HG02884 (cell line): ENCODE measurements at regions not wholly inside any gene's neighbourhood (a gene's known extent, or its start where the extent isn't known, plus 50 kb on each side); places are given as distances from the start of the nearest gene placed in this dataset.
A peak's percentile ranks its signal among the peaks of the same experiment; 100 is the strongest.

ENCODE experiments used
- ATAC-seq: cut with Tn5 transposase; IDR thresholded peaks from one replicate; pipeline ENCODE4 v1.9.1; 2021; ENCODE audit warnings: mild to moderate bottlenecking, moderate library complexity; ENCODE audit not compliant: unreplicated experiment

DNA sequence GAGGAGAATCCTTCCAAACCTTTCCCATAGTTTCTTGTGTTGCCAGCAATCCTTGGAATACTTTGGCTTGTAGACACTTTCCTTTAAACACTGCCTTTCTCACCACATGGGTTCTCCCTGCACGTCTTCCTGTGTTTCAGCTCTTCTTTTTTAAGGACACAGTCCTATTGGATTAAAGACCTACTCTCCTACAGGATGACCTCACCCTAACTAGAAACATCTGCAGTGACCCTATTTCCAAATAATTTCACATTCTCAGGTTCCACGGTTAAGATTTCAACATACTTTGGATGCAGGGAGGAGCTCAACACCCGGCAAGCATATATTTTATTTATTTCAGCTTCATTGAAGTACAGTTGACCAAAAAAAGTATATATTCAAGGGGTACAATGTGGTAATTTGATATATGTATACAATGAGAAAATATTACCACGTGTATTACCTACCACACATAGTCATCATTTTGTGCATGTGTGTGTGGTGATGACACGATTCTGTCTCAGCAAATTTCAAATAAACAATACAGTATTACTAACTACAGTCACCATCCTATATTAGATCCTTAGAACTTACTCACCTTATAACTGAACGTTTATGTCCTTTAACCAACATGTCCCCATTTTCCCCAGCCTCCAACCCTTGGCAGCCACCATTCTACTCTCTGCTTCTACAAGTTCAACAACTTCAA lies 745.0 kb downstream of the CBLN2 start:
- ATAC-seq = no peak

DNA sequence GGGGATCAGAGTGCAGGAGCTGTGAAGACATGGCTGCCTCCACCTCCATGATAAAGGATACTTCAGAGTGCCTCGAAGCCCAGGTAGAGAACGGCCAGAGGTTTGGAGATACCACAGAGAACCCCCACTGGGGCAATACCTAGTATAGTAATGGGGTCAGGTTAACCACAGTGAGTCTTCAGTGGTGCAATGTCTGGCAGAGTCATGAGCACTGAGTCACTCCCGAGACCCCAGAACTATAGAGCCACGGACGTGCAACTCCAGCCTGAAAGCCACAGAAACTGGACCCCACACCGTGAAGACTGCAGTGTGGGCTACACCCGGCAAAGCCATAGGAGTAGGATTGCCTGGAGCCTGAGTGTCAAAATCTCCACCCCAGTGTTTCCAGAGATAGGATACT lies 746.6 kb downstream of the CBLN2 start:
- no peak for ATAC-seq

DNA sequence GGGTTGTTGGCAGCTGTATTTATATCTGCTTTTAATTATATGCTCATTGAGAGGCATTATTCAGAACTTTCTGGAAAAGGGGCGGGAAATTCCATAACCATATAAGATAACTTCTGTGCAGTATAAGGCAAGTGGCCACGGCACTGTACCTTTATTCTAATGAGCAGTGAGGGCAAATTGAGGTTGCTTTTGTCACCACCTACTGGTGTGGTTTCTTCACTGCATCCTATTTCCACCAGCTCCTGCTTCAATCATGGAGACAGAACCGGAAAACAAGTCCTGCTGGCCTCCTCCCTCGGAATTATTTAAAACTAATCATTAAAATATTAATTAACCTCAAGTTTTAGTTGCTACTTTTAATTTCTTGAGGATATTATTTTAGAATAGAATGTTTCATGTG lies 759.4 kb downstream of the CBLN2 start:
- ATAC-seq = peak; percentile 62

DNA sequence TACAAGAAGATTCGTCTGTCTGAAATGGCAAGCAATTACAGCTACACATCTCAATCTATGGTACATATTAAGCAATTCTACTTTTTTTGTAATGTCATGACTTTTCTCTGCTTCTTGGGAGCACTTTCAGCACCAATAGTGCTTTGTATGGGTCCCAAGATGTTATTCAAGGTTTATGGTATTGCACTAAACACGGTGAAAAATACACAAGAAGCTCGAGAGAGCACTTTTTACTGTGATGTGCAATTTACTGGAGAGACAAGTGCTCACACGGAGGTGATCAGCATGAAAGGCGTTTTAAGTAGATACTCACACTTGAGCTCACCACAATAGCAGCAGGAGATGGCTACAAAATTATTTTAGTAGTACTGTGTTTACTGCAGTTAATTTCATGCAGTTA lies 783.6 kb downstream of the CBLN2 start:
- no peak for ATAC-seq

DNA sequence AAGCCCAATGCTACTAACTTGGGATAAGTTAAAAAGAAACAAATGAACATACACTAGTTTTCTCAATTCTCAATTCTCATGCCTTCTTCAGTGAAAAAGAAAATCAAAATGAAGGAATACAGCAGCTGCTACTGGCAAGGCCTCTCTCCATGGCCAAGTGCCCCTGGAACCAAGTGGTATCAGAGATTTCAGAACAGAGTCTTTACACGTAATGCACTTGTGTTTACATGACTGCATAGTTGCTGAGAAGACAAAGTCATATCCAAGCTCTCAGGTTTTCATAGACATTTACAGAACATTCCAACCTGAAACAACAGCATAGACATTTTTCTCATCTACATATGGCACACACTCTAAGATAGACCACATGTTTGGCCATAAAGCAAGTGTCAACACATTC lies 789.9 kb downstream of the CBLN2 start:
- ATAC-seq = no peak

DNA sequence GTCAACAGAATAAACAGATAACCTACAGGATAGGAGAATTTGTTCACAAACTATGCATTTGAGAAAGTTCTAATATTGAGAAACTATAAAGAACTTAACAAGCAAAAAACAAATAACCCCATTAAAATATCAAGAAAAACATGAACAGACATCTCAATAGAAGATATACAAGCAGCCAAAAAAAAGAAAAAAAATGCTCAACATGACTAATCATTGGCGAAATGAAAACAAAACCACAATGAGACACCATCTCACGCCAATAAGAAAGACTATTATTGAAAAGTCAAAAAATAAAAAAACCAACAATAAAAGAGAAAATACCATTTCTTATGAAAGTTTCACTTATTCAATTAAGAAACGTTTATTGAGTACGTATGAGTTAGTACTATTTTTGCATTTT lies 800.5 kb downstream of the CBLN2 start:
- ATAC-seq = no peak

DNA sequence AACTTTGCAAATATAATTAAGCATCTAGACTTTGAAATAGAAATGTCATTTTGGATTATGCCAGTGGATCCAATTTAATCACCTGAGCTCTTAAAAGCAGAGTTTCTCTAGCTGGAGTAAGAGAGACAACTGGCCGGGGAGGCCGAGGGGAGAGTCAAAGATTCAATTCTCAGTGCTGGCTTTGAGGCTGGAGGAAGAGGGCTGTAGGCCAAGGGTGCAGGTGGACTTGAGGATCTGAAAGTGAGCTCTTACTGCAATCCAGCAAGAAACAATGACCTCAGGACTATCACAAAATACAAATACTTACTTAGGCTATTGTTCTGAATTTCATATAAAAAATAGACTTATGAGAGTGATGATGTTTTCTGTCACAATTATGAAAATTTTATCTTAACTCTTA lies 814.5 kb downstream of the CBLN2 start:
- no peak for ATAC-seq

DNA sequence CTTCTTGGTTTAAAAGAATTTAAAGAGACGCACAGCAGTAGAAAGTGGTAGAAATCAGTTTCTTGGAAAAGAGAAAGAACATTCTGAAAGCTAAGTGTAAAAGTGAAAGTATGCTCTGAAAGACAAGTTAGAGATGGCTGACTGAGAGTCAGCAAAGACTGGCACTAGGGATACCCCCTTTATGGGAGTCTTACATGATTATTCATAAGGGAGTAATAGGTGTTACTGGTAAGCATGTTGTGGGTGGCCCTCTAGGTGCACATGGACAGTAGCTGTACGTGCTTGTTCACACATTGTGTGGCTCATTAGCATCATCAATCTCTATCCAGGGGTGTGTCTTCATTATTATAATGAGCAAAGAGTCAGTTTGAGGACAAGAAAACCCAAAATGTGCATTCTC lies 816.2 kb downstream of the CBLN2 start:
- no peak for ATAC-seq

DNA sequence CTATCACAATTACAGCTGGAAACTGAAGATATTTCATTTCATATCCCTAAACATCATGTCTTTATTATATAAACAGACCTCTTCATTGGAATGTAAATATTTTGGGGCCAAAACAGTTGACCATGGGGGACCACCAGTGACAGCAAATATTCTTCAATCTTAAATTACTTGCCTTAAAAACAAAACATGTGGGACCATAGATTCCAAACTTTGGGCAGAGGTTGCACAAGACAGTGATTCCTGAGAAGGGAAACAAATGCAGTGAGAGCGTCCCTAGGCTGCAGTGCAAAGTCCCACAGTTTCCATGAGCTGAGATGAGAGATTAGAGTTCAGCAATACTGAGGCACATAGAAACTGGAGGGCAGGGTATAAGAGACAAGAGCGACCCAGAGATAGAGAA lies 818.9 kb downstream of the CBLN2 start:
- no peak for ATAC-seq

DNA sequence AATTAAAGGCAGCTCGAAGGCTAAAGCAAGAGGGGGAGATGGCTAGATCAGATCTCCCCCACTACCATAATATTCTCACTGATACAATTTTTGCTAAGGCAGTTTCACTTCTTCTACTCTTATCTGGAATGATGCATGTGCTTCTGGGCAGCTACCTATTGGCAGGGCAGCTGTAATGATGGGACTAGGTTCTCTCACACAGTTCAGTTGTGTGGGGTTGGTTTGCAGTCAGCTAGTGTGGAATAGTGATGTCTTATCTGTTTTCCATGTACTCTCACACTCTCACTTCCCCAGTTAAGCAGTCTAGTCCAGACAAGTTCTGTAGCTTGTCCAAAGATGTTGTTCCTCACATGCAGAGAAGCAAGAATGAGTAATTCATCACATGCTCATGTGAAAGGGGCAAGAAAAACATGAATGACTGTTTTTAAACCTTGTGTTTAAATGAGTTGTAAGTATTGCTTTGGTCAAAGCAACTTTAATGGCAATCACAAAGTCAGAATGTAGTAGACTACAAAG lies 836.1 kb downstream of the CBLN2 start:
- no peak for ATAC-seq

DNA sequence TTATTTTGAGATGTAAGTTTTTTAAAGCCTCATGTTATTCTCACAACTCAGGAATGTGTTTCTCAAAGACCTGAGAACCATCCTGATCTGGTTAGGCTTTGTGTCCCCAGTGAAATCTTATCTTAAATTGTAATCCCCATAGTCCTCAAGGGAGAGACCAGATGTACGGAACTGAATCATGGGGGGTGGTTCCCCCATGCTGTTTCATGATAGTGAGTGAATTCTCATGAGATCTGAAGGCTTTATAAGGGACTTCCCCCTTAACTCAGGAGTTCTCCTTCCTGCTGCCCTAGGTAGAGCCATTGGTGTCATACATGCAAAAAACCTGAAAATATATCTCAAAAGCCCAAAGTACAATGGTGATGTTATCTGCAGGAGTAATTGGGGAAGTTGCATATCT lies 836.7 kb downstream of the CBLN2 start:
- ATAC-seq = no peak

DNA sequence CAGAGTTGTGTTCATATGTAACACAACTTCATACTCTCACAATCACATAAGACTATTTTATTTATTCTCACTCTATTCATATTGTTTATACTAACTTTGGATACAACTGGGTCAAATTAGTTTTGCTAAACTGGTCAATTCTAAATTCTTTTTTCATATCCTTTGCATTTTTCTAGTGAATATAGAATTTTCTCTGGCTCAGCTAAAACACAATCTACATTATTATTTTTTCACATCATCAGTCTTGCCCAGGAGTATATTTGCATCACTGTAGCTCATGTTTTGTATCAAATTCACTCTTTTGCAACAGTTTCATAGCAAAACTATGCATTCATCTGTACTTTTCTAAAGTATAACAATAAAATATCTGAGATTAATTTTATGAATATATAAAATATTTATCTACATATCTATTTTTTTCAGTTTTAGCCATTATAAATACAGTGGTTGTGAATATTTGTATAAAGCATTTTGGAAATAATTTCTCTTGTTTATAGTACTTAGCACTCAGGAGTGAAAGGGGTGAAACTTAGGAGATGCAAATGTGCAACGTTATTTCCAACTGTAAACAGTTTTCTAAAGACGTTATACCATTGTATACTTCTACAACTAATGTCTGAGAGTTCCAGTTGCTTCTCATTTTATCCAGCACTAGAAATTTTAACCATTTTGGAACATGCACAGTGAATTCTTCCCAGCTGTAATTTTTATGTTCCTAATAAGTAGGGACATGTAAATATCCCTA lies 854.6 kb downstream of the CBLN2 start:
- ATAC-seq = no peak

DNA sequence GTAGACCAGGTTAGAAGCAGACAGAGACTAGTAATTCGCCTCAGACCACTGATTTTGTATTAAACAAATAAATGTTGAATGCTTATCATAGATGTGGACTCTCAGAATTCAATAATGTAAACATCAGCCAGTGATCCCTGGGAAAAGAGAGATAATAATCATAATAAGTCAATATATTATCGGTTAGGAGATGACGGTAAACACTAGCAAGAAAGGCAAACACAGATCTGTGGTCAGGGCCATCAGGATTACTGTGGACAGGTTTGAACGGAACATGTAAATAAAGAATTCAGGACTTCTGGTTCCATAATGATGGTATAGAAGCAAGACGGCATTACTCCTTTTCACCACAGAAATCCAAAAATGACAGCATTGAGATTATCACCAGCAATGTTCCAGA lies 861.6 kb downstream of the CBLN2 start:
- no peak for ATAC-seq

DNA sequence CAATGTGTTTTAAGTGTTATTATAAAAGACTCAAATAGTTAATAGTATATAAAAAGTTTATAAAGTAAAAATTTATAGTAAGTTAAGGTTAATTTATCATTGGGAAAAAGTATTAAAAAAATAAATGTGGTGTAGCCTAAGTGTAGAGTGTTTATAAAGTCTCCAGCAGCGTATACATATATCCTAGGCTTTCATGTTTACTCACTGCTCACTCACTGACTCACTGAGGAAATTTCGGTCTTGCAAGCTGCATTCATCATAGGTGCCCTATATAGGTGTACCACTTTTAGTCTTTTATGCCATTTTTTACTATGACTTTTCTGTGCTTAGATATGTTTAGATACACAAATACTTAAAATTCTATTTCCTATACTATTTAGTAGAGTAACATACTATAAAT lies 866.0 kb downstream of the CBLN2 start:
- no peak for ATAC-seq

DNA sequence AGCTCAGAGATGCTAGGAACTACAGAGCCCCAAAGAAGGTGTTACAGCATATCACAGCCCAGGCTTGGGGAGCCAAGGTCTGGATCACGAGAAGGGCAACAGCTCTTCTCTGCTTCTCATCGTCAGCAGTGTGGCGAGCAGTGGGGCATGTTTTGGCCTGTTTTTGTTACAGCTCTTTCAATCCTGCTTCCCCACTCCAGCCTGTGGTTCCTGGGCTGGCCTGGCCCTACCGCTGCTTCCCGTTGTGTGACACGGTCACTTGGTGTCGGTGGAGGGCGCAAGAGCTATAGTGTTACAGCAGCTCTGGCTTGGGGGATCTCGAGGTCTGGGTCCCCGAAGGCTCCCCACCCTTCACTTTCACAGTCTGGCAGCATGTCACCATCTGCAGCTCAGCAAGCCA lies 870.2 kb downstream of the CBLN2 start:
- ATAC-seq = no peak

DNA sequence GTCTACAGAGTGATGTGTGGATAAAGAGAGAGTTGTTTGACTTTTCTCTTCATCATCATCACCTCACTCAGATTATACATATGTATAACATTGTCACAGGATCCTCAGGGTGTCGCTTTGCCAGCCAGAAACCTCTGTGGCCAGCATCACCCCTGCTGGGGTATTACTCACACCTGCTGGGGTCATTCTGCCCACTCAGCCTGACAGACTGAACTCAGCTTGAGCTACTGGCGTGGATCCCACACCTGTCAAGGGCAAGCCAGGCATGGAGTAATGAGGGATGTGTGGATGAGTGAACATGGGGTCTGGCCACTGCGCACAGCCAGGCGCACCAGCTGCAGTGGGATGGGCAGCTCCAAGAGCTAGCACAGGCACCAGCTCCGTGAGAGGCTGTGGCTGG lies 870.6 kb downstream of the CBLN2 start:
- no peak for ATAC-seq

DNA sequence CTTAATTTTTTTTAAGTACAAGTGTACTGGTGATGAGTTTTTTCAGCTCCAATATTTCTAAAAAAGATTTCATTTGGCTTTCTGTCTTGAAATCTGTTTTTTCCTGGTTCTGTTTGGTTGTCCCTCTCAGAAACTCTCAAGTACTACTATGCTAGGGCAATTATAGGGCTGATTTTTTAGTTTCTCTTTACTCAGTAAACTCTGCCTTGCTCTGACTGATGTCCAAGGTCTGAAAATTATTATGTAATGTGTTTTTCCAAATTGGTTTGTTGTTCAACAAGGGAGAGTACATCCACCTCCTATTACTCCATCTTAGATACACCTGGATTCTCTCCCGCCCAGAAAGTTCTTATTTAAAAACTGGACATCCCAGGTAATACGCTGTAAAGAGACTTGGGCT lies 877.7 kb downstream of the CBLN2 start:
- ATAC-seq = no peak

DNA sequence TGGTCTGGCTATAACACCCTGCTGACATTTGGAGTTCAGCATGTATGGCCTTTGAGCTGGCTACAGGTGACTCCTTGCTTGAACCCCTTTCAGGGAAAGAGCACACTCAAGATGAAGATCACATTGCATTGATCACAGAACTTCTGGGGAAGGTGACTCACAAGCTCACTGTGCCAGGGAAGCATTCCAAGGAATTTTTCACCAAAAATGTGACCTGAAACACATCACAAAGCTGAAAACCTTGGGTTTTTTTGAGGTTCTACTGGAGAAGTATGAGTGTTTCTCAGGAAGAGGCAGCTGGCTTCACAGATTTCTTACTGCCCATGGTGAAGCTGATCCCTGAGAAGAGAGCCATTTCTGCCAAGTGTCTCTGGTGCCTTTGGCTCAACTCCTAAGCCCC lies 879.0 kb downstream of the CBLN2 start:
- ATAC-seq = no peak

DNA sequence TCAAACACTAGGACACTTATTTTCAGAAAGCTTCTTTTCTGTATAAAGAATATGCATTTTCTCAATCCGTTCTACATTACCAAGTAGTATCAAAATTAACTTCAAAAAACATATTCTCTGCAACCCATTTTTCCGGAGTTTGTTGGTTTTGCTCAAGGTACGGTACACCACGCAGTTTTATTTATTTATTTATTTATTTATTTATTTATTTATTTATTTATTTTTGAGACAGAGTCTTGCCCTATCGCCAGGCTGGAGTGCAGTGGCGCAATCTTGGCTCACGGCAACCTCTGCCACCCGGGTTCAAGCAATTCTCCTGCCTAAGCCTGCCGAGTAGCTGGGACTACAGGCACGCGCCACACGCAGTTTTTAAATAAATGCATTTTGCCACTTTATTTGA lies 900.3 kb downstream of the CBLN2 start:
- no peak for ATAC-seq

DNA sequence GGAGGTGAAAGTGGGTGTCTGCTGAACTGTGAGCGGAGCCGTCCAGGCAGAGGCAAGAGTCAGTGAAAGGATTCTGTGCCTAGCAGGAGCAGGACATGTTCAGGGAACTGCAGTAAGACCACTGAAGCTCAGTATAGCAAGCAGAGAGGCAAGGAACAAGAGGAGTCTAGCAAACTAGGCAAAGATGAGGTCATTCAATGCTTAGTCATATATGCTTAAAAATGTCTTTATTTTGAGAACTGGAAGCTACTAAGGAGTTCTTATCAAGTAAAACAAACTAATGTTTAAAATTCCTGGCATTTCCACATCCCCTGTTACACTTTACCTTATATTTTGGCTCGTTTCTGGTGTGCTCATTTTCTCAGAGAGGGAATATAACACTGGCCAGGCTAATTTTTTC lies 913.4 kb downstream of the CBLN2 start:
- no peak for ATAC-seq

DNA sequence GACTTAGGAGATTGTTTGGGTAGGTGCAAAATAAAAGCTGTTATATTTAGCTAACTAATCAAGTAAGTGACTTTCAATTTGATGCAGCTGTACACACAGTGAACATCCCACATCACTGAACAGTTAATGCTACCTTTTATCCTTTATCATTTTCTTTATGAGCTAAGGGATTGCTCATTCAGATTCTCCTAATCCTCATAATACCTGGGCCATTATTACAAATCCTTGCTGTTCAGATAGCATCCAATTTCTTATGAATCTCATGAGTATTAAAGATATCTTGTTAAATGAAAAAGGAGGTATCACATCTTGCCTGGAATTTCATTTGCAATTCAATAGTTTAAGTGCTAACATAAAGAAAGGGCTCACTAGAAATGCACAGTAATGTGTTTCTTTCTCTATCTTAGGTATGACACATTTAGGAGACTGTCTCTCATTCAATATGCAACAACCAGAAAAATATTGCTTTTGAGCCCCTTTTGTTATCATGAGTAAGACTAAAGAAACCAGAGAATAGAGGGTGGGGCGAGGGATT lies 918.5 kb downstream of the CBLN2 start:
- ATAC-seq = no peak

DNA sequence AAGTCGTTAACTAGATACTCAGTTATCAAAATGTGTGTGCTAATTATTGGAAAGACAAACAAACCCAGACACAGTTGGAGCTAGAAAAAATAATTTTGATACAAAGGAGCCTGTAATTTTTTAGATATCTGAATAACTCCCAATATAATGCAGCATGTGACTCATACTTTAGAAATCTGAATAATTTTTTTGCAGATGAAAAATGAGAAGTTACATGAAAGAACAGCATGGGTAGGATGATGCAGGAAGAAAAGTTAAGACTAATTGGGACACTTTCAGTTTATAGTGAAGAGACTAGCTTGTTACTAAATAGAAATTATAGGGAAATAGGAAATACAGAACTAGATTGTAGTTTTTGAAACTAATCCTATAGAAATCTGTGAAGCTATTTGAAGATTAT lies 945.8 kb downstream of the CBLN2 start:
- ATAC-seq = no peak
